Renal pelvis (tissue), 1 donor: ENCODE measurements at regions not wholly inside any gene's neighbourhood (a gene's known extent, or its start where the extent isn't known, plus 50 kb on each side); places are given as distances from the start of the nearest gene placed in this dataset.

Experiments
- DNase-seq: peaks from one replicate; pipeline ENCODE4 v3.0.0-alpha.2; 2013

DNA sequence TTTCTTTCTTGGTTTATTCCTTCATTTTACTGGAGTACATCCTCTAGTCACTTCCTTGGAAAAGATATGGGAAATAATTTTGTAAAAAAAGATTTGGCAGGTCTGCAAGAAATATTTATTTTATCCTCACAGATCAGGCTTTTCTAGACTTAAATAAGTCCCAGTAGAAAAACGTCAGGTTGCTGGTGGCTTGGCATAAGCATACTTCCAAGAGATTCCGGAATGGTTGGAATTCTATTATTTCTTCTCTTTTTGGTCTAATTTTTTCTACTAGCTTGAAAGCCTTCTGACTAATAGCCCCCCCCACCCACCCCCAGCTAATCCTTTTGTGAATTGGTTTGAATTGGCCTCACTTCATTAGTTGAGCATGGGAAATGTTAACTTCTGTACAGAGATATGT, 147.6 kb downstream of the ZIC5 start:
- DNase-seq = no peak

DNA sequence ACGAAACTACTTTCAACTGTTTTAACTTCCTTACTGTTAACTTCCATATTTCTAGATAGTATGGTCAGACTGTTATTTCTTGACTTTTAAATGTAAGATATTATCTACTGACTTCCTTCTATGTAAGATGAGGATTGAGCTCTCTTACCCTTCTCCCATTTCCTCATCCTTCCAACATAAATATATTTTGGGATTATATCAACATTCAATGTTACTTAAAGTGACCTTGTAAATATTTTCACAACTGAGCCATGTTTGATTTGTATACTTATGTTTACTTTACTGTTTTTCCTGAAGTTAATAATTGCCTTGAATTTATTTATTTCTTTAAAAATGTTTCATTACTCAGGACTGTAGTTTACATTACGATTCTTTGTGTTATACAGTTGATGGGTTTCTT, 148.7 kb downstream of the ZIC5 start:
- no peak for DNase-seq

DNA sequence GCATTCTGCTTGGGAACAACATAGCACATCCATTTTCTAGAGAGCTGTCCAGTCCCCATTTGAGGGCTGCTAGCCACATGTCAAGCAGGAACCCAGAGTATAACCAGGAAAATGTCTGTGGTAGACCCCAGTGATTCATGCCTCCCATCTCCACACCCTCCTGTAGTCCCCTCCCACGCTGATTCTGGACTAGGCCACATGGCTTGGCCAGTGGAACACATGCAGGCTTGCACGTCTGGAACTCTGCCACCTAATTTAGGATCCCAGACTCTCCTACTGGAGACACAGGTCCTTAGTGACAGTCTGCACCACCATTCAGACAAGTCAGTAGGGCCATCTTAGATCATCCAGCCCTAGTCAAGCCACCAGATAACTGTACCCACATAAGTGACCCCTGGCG, 149.8 kb downstream of the ZIC5 start:
- DNase-seq = no peak

DNA sequence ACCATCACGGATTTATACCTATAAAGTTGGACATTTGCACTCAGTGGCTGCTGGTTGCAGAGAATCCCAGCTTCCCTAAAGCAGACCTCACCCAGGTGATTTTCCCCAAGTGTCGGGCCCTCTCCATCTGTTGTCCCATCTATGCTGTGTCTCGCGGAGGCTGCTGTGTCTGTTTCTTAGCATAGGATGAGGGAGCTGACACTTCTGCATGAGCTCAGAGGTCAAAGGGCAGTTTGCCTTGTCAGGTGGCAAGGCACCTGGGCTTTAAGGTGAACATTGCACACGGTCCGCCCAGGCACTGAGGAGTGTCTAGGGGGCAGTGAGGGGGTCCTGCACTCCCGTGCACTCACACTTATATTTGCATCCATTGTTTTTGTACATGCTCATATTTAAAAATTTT, 151.6 kb downstream of the ZIC5 start:
- DNase-seq = no peak

DNA sequence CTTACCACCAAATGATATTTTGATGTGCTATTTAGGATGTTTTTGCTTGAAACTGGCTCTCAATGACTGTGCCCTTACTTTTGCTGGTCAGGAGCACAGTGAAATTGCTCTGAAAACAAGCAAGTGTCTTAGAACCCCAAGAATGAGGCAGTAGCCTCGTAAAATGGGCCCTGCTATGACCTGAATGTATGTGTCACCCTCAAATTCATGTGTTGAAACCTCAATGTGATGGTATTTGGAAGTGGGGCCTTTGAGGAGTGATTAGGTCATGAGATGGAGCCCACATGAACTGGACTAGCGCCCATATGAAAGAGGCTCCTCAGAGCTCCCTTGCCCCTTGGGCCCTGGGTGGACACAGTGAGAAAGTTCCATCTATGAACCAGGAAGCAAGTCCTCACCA, 155.2 kb downstream of the ZIC5 start:
- DNase-seq = no peak

DNA sequence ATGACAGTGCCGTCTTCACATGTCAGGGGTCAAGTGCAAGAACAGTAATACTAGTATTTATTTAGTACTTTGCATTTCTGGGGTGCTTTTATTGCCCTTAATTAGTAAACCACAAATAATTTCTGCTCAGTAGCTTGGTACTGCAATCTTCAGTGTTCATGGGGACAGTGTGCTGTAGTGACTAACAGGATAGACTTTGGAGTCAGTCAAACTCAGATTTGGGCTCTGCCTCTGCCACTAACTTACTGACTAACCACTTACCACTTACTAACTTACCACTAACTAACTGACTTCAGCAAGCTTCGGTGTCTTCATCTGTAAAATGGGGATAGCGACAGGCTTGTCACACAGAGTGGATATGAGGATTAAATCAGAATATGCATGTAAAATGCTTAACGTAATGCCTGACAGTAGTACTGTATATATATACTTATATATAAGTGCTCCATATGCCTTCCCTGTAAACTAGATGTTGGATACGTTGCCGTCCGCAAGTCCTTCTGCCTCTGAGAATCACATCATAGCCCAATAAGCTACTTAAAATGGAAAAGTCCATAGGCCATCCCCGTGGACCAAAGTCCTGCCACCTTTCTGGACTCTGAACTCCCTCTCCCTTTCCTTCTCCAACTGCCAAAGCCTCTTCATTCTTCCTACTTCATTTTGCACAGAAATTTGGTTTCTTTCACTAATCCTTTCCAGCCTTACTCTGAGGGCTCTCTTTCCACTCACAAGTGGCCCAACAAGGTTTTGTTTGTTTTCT, 158.1 kb downstream of the ZIC5 start:
- no peak for DNase-seq

DNA sequence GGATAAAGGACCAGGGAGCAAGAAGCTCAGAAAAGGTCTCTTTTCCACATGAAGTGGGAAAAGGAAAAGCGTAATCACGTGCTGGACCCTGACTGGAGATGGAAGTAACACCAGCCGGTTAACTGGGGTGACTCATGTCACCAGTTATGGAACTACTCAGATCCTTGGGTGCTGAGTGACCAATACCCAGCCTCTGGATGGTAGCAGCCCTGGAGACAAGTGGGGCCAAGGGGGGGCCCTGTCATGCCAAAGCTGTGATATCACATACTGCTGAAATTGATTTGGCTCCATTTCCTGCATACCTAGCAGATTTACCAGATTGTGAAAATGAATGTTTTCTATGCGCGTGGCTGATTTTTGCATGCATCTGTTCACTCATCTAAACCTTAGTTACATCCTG, 158.9 kb downstream of the ZIC5 start:
- DNase-seq = peak; percentile 15

DNA sequence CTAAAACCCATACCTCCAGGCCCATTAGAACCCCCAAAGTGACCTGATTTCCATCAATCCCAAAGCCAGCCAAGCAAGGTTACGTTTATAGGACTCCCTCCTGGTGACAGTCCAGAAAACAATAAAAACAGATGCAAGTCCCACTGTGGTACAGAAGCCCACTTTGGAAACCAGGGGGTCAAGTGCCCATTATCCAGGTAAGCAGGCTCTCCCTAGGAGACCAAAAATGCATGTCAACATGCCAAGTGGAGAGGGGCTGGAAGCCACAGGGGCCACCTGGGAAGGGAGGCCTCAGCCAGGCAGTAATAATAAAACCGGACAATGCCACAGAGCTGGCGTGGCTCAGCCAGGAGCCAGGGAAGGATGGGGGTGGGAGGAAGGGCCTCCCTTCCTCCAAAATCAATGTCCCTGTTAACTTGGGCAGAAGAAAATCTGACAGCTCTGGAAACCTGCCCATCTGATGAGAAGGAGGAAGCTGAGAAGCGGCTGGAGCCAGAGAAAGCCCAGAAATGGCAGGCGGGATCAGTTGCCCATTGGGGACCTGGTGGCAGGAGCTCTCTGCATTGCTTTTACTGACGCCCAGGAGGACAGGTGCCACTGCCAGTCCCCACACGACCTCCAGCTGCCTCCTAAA, 160.4 kb downstream of the ZIC5 start:
- no peak for DNase-seq

DNA sequence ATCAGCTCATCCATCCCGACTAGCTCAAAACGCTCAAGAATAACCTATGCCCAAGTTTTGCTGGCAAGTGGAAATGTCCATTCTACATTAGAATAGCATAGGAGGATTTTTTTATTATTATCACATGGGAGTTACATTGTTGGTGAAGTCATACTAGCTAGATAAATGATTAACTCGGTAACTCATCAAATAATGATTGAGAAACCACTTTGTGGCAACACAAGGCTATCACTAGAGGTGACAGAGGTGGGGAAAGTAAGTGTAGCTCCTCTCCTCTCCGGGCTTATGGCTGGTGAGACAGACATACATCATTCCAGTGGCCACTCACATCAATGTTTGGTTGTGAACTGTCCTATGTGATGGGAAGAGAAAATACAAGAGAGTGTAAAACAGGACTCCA, 161.6 kb downstream of the ZIC5 start:
- no peak for DNase-seq

DNA sequence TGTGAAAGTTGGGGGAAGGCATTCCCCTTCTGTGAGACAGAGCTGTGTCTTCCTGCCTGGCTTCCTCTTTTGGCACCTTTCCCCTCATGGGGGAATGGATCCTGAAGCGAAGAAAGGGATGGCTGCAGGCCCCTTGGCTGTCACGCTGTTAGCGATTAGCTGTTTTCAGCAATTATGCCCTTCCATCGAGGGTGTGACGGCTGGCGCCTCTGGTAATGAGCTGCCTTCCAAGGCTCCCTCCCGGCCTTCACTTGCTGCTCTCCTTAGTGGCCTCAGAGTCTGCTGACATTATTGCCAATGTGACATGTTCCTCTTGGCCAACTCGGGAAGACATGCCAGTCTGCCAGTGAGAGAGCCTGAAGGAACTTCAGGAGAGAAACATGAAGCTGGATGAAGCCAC, 162.1 kb downstream of the ZIC5 start:
- no peak for DNase-seq

DNA sequence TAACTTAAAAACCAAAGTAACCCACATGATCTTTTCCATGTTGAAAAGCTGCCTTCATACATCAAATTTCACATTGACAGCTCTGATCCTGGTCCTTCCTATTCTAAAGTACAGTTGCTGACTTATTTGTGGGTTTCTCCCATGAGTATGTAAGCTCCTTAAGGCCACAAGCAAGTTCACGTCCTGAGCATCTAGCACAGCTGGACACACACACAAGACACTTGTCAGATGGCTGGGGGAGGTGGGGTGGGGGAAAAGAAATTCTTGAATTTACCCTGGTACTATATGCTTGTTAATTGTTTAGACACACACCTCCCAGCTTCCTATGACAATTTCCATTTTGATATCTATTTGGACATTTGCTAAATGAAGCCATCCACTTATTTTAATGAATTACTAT, 162.8 kb downstream of the ZIC5 start:
- no peak for DNase-seq

DNA sequence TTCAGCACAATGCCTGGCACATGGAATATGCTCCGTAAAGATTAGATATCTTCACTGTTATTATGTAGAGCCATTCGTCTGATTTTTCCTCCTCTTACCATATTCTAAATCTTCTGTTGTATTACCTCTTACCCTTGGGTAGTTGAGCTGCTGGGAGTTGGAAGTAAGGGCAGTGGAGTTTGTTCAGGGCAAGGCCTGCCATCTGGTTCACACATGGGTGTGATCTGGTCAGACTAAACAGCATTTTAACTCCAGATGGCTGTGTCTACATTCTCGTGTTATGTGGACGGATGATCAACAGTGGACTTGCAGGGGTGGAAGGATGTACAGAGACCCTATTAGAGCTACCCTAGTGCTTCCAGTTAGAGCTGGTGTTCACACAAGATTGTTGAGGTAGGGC, 164.9 kb downstream of the ZIC5 start:
- no peak for DNase-seq

DNA sequence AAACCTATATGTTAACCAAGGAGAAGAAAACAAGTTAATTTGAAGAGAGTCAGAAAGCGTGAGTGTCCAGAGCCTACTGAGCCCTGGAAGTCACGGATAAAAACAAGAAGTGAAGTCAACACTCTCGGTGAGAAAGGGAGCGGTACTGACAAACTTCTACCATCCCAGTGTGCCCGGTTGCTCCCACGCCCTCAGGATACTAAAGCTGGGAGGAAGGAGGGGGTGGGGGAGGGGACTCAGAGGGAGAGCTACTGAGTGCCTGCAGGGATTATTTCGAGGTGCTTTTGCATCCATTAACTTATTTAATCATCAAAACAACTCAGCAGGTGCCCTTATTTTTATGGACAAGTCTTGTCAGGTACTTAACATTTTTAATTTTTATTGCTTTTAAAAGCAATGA, 166.2 kb downstream of the ZIC5 start:
- DNase-seq = no peak

DNA sequence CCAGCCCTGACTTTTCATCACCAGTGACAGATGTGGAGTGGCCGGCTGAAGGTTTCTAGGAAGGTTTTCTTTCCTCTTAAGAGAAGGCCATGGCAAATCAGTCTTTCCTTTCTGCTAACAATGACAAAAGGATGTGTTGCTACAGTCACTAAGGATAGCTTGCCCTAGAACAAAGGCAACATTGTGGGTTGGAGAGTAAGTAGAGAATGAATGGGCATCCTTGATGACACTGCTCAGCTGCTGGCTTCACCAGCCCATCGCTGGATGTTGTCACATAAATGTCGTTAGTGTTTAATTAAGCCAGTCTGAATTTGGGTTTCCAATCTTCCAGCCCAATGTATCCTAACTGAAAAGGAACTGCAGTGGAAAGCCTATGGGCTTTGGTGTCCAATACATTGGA, 168.4 kb downstream of the ZIC5 start:
- no peak for DNase-seq

DNA sequence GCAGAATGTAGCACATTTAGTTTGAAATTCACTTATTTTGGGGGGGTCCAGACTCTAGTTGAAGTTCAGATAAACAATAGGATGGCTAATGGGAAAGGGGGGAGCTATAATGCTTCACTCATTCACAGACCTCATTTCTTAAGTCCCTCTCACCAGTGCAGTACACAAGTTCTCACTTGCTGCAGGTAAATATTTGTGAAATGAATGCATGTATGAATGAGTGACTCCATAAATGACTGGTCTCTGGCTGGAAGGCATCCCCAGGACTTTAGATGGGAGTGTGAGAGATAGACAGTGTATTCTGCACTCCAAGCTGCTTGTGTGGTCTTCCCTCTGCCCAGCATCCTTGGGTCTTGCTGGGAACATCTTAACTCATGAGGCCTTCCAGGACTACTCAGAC, 169.2 kb downstream of the ZIC5 start:
- DNase-seq = no peak

DNA sequence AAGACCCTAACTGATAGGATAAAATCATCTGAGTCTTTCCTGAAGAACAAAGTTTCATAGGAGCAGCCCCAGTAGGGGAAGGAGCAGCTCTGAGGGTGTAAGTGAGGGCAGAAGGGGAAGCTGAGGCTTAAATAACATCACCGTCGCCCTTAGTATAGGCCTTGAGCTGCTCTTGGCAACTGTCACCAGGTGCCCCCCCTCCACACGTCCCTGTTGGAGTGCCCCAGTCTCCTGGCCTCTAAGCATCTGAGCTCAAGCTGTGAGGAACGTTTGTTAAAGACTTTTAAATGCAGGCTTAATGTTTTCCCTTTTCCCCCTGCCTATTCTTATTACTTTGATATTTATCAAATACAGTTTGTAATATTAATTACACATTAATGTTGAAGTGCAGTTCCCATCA, 170.6 kb downstream of the ZIC5 start:
- DNase-seq = no peak

DNA sequence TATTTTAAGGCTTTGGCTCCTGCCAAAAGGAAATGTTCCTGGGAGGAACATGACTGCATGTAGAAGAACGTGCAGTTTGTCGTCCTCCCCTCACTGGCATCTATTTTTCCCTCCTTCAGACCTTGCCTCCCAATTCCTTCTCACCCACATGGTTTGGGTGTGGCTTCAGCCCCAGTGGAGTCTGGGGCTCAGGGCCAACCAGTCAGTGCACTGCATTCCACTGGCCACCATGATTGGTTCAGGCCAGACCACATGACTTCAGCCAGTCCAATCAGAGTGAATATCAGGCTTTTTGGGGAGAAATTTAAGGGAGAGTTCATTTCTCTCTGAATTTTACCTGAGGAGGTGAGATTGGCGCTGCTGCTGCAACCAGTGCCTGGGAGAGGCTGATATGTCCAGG, 171.6 kb downstream of the ZIC5 start:
- no peak for DNase-seq

DNA sequence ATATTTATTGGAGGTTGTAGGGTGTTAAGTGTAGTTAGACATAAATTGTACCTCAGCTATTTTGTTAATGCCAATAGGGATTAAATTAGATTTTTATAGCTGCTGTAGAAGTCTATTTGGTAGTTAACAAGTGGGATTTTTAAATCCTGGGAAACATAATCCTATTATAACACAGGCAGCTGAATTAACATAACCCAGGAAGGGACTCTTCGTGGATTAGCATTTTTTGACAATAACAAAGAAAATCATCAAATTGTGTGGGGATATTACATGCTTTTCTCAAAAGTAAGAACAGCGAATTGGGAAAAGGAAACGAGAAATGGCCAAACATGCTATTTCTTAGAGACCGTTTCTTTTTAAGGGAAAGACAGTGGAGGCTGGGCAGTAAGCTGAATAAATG, 172.8 kb downstream of the ZIC5 start:
- no peak for DNase-seq

DNA sequence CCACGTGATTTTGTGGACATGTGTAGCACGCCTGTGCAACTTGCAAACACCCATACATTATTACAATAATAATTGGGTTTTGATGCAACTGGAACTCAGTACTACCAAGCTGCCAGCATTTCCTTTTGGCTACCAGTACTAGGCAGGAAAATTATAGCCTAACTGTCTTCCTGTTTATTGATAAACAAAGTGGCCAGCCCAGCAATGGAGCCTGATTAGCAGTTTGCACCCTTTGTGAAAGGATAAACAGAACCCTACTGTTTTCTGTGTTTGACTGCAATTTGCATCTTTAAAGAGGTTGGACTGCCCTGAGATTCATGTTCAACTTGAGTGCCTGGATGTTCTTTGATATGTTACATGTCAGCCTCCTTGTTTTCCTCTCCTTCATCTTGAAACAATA, 173.9 kb downstream of the ZIC5 start:
- no peak for DNase-seq

DNA sequence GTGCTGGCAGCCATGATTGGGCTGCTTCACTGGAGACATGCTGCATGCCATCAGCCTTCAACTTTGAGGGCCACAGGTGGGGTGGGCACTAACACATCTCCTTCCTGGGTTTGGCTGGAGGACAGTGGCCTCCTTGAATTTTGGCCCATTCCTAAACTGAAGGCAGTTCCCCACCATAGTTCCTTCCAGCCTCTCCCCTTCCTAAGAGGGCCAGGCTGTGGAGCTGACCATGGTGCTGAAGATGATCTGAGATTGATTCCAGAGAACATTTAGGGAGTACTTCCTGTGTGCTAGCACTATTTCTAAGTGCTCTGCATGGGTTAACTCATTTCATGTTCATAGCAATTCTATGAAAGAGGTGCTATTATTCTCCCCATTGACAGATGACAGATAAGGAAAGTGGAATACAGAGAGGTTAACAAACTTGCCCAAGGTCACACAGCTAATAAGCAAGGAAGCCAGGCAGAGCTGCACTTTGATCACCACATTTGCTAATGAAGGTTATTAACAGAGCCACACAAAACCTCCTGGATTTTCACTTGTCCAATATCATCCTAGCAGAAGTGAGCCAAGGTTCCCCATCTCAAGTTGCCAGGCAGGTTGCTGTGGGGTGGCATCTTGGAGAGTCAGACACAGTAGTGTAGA, 175.3 kb downstream of the ZIC5 start:
- peak; percentile 74 for DNase-seq

DNA sequence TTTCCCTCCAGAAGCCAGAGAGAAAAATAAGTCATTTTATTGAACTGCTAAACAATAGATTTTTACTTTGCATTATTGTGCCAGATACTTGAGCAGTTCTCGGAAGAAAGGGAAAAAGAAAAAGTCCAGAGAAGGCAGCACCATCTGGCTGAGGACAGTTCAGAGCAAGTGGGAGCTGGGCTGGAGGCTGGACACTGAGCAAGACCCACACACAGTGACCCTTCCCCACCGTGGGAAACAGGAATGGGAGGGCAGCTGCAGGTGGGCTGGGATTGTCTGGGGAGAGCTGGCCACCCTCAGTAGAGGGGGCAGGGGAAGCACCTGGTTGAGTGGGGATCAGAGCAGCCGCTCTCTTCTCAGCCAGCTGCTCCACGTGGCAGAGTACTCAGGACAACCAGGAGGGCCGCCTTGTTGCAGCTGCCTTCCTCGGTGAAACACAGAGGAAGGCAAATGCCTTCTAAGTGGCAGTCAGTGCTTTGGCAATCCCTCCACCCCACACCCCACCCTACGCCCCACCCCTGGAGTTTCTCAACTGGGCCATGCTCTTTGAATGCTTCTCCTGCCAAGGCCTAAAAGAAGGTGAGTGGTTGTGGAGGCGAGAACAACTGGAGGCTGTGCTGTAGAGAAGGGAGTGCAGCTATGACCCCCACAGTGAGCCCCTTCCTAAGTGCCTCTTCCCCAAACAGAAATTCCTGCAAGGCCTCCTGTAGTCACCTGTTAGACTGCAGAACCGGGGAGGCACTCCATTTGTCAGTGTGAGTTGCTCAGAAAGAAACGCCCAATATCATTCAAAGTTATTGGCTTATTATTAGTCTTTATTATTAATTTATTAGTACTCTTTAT, 179.3 kb downstream of the ZIC5 start:
- DNase-seq = no peak

DNA sequence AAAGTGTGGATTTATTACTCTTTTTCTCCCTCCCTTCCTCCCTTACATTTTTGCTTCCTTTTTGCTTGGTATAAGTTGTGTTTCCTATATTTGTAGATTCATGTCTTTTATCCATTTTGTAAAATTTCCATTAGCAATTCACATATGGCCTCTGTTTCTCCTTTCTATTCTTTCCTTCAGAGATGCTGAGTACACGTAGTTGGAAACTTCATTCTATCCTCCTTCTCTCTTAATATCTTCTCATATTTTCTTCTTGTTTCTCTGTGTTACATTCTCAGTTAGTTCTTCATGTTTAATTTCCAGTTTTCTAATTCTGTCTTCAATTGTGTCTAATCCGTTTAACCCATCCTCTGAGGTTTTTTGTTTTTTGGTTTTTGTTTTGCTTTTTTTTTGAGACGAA, 188.9 kb downstream of the ZIC5 start:
- DNase-seq = no peak

DNA sequence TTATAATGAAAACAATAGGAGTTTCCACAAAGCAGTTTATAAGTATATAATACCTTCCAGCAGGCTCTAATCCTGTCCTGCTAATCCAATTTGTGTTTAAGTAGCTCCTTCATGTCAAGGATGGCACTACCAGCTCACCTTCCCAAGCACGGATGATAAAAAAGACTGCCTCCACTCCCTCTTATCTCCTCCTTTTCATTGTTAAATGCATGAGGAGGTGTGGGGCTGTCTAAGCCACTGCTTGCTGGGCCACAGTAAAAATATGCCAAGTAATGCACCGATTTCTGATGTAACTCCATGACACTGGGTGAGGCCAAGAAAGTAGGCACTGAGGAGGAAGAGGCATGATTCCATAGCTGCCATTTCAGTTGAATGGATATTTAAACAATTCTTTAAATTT, 193.1 kb downstream of the ZIC5 start:
- no peak for DNase-seq
